ENCODE measurements at regions not wholly inside any gene's neighbourhood (a gene's known extent, or its start where the extent isn't known, plus 50 kb on each side); places are given as distances from the start of the nearest gene placed in this dataset.

- FAIRE-seq (no peak), DNase-seq (ENCODE audit: extremely low read depth in 1 of 4, low spot score in 3 of 4) (peak; percentile 4 to 21 (median 16)), ATAC-seq (no peak)
- H3K4me1 ChIP-seq (replicated peaks in 1 of 2; ENCODE audit: control insufficient read depth in 2 of 2, insufficient read depth in 2 of 2, low read length in 2 of 2): no peaks in the 10 kb centered on the region
- H3K4me2 ChIP-seq (ENCODE audit: insufficient read depth, low read length): no peak overlapping the region
- BruUV-seq (replicated peaks): no TSS peak
- H3K27ac ChIP-seq (ENCODE audit: extremely low read depth, low read depth, low read length): no peak overlapping the region
- no peaks in the 10 kb centered on the region for H3K9me3 ChIP-seq (replicated peaks; ENCODE audit: control insufficient read depth, insufficient read depth, low read depth, low read length)
- in situ Hi-C loops (cut with MboI) (no loop called here), intact Hi-C loops (cut with micrococcal nuclease) (no loop called here)
- H3K36me3 ChIP-seq (ENCODE audit: control insufficient read depth, insufficient read depth, low read length): no peaks in the 10 kb centered on the region
- WGBS (ENCODE audit: insufficient coverage, low coverage, missing lambda C conversion rate): 3% methylated on average over 9 of the region's 9 CpGs
- H4K20me1 ChIP-seq (replicated peaks; ENCODE audit: control insufficient read depth, insufficient read depth, low read length): no peaks in the 10 kb centered on the region
- no peak overlapping the region for H2AFZ ChIP-seq (ENCODE audit: low read depth, low read length)
- H3K9me1 ChIP-seq (ENCODE audit: control insufficient read depth, insufficient read depth, low read length): no peaks in the 10 kb centered on the region
- H3K27me3 ChIP-seq (ENCODE audit: control insufficient read depth in 2 of 2, insufficient read depth in 2 of 2, low read length in 2 of 2): no peaks in the 10 kb centered on the region
- ChIA-PET POLR2A (no interaction called here), CTCF (ENCODE audit: low intra/inter-chr PET ratio) (no interaction called here)
- no peaks in the 10 kb centered on the region for H3K79me2 ChIP-seq (ENCODE audit: control insufficient read depth, insufficient read depth, low read length)
- TF ChIP-seq ZNF609 (CRISPR knock-in tag; IDR thresholded peaks at IDR 0.05; ENCODE audit: borderline replicate concordance): no peak
- TF ChIP-seq ZBTB5 (IDR thresholded peaks at IDR 0.05): no peak
- peak in 1 of 3 experiments; percentile 44; a peak in 2 of 6 replicates for TF ChIP-seq CTCF (IDR thresholded peaks at IDR 0.05 in 2 of 3, conservative IDR thresholded peaks at IDR 0.05 in 1 of 3; ENCODE audit: insufficient read depth in 2 of 3, low read depth in 1 of 3, low read length in 3 of 3)
- no peak for TF ChIP-seq MTA2 (IDR thresholded peaks at IDR 0.05; ENCODE audit: low read depth)
- TF ChIP-seq MEIS2 (IDR thresholded peaks at IDR 0.05; ENCODE audit: partially characterized antibody): no peak
- no peak overlapping the region for H3K4me3 ChIP-seq
- H3K9ac ChIP-seq (ENCODE audit: insufficient read depth in 1 of 2, low read depth in 2 of 2, low read length in 2 of 2): no peak overlapping the region
Observed at GRCh38 chr3:79846148-79846933, 78.5 kb upstream of the ROBO1 start.

Data from K562 (cell line).